Activated CD4-positive, CD25-positive, alpha-beta regulatory T cell treated with anti-CD3 and anti-CD28 coated beads, Interleukin-2, amount 50 U/mL, for 72 hours (primary cell): ENCODE measurements at regions not wholly inside any gene's neighbourhood (a gene's known extent, or its start where the extent isn't known, plus 50 kb on each side); places are given as distances from the start of the nearest gene placed in this dataset.

ENCODE experiments used
- DNase-seq: peaks from one replicate; pipeline ENCODE4 v3.0.0; 2021

DNA sequence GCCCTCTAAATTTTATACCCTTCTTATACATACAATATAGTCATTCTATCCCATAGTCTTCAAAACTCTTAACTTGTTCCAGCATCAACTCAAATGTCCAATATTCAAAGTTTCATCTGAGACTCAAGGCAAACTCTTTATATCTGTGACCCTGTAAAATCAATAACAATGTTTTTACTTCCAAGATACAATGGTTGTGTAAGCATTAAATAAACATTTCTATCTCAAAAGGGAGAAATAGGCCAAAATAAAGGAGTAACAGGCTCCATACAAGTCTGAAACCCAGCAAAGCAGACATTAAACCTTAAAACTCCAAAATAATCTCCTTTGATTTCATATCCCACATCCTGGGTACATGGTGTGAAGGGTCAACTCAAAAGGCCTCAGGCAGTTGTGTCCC is 1299.1 kb downstream of the MRPL39 start:
- no peak for DNase-seq

DNA sequence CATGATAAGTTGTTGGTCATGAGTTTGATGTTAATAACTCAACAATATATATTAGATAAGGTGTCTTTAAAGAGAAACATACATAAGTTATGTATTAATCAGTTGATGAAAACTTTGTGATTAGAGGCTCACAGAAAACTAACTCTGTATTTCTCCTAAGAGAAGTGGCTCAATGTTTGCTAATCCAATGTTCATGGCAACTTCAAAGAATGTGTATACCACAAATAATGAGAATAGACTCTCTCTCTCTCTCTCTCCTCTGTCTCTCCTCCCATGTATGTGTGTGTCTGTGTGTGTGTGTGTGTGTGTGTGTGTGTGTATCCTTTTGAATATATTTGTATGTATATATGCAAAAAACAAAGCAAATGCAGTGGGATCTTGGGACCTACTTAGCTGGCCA is 1304.9 kb downstream of the MRPL39 start:
- DNase-seq: no peak

DNA sequence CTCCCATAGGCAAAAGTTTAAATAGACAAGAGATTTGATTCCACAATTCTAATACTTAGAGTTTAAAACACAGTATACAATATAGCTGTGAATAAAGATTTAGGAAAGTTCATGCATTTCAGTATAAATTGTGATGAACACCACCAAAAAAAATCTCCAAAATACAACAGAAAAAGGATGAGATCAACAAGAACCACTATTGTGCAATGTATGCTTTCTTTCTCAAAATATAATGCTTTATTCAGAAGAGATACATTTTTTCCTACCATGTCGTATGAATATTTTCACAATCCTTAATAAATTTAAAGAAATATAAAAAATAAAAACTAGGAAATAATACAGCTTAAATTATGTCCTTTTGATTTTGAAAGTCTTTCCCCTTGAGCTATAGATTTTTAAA is 1309.2 kb downstream of the MRPL39 start:
- DNase-seq: no peak

DNA sequence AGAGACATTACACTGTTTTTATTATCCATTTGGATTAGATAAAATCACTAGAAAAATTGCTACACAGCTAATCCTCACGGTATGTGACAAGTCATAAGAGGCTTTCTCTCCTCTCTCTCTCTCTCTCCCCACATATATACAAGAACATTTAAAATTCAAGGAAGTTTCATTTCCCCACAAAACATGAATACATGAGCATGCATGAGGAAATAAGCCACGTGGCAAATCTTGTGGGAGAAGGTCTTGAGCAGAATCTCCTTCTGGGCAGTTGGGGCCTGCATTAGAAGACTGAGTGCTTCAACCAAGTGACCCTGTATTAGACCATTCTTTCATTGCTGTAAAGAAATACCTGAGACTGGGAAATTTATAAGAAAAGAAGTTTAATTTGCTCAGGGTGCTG is 1313.1 kb downstream of the MRPL39 start:
- no peak for DNase-seq

DNA sequence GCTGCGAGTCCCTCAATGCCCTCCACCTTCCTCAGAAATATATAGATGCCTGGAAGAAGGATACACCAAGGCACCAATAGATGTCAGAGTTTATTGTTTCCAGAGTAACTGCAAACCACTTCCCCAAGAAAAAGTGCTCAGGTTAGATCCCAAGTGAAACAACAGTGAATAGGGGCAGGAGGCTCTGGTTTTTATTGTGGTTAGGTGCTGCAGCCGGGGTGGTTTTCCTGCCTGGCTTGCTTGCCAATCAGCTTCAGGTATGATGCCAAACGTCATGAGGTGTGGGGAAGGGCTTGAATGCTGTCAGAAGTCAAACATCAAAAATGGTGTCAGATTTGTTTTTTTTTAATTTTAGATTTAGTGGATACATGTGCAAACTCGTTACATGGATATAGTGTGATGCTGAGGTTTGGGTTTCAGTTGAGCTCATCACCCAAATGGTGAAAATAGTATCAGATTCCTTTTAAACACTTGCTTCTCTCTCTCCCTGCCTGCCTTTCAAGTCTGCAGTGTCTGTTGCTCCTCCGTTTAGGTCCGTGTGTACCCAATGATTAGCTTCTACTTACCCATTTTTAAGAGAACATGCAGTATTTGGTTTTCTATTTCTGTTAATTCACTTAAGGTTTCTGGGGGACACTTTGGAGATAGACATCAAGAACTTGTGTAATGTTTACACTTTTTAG is 1317.0 kb downstream of the MRPL39 start:
- DNase-seq: no peak

DNA sequence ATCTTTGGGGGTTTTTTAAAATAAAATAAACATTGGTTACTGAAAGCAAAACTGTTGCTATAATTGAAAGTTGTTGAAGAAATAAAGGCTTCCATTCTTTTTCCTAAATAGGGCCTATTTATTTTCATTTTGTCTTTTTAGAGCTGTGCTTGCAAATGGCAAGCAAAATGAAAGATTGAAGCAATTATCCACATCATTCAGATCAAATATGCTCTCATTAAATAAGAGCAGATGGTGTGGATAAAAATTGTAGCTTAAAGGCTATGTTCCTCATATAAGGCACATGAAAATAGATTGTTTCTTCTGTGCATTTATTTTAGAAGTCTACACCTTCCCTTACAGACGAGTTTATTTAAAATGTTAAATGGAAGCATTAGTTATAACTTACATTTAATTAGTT is 1317.7 kb downstream of the MRPL39 start:
- no peak for DNase-seq

DNA sequence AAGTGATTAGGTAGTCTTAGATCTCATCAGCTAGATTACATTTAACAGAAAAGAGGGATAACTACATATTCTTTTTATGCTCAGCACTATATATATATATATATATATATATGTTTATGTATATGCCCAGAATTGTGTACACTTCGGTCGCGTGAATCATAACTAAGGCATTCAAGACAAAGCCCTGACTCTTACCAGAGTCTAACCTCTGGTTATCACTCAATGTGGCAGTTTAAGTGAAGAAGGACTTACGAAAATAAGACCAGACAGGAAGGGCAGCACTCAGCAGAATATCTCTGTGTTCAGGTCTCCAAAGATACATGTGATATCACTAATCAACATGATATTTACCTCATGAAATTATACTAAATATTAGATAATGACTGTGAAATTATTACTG is 1326.7 kb downstream of the MRPL39 start:
- DNase-seq: no peak

DNA sequence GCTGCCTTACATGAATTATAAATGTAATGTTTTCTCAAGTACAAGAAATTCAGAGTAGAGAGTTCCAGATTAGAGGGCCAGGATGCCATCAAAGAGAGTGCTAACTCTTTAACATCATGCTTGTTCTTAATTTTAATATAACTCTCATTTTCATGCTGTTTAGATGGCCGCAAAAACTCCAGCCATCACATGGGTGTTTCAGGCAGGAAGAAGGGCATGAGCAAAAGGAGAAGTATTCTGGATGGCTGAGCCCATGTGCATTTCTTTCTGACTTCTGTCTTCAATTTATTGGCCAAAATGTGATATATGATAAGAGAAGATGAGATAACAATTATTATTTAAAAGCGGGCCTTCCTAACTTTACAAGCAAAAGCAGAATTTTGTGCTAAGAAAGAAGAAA is 1328.6 kb downstream of the MRPL39 start:
- DNase-seq: no peak

DNA sequence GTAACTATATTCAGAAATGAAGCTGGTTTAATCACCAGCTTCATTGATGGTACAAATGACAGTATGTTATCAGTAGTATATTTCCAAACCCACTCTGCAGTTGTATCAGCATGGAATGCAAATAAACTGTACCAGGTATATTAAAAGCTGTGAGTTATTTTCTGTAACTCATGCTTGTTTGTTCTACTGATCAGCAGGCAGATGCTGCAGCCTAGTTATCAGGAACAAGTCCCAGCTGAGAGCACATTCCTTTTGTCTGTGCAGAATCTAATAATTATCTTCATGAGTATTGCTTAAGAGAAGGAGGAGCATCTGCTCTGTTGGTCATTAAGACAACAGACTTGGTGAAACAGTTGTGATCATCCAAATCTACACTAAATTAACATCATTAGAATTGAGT is 1331.1 kb downstream of the MRPL39 start:
- DNase-seq: no peak

DNA sequence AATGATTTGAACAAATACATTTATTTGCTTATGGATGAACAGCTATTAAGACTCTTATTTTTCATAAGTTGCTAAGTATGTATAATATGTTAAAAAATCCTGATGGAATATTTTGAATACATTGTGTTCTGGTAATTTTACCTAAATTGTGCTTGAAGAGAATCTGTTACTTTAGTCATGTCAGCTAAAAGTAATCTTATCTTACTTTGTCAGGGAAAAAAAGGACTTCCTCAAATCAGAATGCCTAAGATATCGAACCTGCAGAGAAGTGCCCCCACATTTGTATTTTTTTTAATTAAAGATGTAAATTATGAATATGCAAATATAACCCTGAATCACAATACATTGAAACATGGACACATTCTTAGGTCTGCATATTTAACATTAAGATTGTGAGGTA is 1331.7 kb downstream of the MRPL39 start:
- DNase-seq: no peak

DNA sequence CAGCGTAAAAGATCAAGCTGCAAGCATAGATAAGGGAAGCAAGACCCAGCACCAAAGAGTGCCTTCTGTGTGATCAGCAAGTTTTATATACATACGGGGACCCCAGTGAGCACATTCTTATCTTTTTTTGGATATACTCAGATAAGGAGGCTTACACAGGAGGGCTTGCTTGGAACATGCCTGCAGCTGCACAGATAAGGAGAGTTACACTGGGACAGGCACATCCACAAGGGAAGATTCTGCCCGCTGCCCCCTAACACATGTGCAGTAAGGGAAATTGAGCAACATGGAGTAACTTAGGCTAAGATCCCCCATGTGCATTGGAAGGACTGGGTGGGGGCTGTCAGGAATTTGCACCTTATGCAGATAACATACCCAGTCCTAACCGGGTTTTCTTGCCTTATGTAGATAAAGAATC is 1334.8 kb downstream of the MRPL39 start:
- no peak for DNase-seq

DNA sequence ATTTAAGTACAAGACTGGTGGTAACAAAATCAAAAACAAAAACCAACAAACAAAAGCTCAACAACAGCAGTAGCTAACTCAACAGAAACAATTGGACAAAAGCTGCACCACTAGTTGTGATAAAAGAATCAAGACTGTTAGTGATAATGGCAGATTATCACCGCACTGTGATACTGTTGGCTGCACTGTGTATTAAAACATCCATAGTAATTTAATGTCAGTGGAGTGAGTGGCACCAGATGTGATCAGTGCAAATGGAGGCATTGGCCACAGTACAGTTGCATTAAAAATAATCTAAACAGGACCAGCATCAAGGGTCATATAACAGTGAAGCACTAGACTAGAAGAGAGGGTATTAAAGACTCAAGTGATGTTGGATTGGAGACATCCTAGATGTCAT is 1341.3 kb downstream of the MRPL39 start:
- no peak for DNase-seq

DNA sequence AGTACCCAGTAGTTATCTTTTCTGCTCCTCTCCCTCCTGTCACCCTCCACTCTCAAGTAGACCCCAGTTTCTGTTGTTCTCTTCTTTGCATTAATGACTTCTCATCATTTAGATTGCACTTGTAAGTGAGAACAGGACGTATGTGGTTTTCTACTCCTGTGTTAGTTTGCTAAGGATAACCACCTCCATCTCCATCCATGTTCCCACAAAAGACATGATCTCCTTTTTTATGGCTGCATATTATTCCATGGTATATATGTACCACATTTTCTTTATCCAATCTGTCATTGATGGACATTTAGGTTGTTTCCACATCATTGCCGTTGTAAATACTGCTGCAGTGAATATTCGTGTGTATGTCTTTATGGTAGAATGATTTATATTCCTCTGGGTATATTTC is 1346.5 kb downstream of the MRPL39 start:
- DNase-seq: no peak

DNA sequence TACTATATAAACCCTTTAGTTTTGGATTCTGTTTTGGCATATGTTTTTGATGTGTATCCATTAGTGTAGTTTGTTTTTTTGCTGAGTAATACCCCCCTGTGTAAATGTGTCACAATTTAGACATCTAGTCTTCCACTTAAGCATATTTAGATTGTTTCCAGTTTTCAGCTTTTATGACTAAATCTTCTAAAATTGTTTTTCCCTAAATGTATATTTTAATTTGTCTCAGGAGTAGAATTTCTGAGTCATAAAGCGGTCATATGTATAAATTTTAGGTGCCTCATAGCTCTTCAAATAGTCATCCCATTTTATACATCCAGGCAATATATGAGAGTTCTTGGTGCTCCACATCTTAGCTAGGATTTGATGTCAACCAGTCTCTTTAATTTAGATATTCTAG is 1348.0 kb downstream of the MRPL39 start:
- no peak for DNase-seq

DNA sequence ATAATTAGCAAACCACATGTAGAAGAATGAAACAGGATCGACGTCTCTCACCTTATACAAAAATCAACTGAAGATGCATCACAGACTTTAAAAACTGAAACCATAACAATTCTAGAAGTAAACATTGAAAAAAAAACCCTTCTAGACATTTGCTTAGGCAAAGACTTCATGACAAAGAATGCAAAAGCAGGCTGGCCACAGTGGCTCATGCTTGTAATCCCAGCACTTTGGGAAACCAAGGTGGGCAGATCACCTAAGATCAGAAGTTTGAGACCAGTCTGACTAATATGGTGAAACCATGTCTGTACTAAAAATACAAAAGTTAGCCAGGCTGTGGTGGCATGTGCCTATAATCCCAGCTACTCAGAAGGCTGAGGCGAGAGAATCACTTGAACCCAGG is 1351.7 kb downstream of the MRPL39 start:
- no peak for DNase-seq

DNA sequence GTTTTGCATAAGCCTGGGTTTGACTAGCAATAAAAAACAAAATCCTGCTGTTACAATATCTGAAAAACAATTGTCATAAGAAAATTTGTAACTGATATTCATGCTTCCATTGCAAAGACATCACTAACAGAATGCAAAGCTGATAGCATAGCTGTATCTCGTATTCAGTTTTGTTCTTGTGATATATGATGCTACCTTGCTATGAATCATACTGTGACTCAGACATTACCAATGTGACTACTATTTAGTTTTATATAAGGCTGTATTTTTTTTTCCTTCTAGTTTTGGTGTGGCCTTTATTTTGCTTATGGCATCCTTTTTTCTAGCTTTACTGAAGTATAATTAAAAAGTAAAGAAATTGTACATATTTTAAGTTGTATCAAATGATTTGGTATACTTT is 1381.8 kb downstream of the MRPL39 start:
- no peak for DNase-seq

DNA sequence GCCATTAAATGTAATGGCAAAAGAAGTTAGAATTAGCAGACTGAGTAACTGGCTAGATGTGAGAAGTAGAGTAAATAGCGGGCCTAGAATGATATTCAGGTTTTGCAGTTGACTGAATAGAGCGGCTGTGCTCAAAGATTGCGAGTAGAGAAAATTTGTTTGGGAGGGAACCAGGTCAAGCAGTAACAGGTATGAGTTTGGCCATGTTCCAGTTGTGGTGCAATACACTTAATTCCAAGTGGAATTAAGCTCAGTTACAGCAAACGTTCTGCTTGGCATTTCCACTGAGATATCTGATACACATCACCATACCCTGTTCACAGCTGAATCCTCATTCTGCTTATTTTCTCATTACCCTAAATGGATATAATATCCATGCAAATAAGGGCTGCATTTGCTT is 1382.9 kb downstream of the MRPL39 start:
- DNase-seq: no peak

DNA sequence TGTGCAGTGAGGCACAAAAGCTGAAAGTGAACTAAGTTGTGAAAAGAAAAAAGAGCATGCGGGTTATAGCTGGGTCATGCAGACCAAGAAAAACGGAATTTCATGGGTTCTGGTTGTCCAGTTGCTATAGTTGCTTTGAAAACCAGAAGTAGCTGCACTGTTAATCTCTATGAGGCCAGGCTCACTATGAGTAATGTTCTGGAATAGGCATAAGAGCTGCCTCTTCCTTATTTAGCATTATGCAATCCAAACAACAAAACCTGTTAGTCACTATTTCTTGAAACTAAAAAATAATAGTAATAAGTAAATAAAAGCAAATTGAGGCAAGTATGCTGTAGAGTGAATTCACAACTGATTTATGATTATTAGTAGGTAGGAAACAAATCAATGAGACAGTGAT is 1383.7 kb downstream of the MRPL39 start:
- no peak for DNase-seq

DNA sequence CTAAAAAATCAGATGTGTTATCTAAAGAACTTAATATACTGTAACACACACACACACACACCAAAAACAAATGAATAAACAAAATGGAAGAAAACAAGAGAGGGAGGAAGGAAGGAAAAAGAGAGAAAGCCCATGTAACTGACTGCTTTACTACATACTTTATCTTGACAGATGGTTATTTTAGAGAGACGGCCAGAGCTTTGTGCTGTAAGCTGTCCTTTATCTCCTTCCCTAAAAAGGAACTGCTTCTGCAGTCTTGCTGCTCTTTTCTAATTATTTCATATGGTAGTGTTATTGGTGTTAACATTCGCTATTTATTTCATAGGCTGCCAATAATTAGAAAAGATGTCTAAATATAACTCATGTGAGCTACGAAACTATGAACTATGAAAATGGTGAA is 1384.6 kb downstream of the MRPL39 start:
- DNase-seq: no peak

DNA sequence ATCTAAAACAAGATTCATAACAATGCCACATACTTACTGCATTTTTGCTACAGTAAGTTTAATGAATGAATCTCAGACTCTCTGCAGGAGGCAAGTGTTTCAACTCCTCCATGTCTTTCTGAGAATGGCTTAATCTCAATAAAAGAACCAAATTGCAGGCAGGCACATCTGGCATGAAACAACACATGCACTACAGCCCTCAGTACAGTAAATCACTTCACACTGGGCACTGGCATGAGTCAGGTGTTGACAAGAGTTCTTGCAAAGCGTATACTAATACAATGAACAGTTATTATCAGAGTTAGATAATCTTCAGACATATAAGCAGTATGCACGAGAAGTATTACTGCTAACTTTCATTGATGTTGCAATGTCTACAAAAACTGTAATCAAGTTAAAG is 1386.8 kb downstream of the MRPL39 start:
- DNase-seq: no peak

DNA sequence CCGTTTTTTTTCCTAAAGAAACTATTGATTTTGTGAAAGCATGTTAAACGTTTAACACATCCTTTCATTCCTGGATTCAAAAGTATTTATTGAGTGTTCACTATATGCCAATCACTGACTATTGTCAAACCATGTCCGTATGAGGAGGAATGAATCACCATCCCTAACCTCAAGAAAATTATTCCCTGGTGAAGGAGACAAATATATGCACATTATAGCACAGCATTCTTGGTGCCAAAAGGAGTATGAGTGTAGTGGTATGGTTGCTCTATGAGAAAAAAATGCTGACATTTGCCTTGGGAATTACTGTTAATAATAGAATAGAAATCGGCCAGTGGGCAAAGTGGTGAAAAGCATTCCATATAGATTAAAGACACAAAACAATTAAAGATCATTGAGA is 1390.1 kb downstream of the MRPL39 start:
- DNase-seq: no peak

DNA sequence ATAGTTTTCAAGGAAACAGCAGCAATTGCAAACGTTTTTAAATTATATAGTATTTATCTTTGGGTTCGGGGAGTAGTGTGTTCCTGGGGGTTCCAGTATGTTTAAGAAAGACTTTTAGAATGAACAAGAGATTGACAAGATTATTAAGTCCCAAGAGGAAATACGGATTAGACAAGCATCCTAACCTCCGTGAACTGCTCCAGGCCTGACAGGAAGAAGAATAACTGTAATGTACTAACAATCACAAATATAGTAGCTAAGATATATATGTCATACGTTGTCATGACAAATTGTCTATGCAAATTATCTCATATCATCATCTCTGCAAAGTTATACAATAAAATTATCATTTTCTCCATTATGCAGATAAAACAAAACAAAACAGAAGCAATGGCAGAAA is 1397.2 kb downstream of the MRPL39 start:
- DNase-seq: no peak

DNA sequence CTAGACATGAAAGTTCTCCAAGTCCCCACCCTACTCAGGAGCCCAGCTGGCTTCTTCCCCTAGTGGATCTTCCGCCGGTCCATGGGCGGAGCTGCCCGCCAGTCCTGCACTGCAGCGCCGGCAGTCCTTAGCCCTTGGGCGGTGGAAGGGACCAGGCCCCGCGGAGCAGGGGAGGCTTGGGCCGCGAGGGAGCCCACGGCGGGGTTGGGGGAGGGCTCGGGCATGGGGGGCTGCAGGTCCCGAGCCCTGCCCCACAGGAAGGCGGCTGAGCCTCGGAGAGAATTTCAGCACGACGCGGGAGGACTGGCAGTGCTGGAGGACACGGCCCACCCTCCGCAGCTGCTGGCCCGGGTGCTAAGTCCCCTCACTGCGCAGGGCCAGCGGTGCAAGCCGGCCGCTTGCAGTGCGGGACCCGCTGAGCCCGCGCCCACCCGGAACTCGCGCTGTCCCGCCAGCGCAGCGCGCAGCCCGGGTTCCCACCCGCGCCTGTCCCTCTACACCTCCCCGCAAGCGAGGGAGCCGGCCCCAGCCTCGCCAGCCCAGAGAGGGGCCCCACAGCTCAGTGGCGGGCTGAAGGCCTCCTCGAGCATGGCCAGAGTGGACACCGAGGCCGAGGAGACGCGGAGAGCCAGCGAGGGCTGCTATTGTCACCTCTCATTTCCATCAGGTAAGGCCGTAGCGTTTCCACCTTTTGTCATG is 1398.6 kb downstream of the MRPL39 start:
- DNase-seq: no peak

DNA sequence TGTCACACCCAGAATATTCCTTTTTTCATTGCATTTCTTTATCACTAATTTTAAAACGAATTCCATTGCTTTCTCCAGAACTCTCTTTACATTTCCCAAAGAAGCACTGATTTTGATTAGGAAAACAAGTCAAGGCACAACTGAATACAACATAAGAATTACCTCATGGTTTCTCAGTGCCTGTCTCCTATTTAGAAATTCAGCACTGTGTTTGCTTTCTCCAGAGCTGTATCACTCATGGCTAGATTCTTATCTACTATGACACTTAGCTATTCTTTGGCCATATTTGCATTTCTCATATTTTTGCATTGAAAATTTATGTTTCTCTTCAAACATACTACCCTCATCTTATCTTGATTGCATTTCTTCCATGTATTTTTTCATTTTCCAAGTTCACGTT is 1402.0 kb downstream of the MRPL39 start:
- DNase-seq: no peak

DNA sequence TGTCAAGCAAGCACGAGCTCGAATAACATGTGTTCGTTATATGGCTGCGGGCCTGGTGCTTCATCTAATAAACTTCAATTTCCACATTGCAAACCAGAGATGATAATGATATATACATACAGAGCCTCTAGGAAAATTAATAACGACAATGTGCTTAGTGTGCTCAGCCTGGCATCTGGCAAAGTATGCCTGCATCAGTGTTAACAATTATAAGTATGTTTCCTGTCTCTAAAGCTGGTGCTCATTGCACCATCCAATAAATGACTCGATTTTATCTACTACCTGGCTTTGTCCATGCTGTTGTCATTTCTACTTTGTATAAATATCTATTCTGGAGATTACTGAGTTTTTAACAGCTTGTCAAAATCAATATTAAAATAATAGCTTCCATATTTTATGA is 1402.6 kb downstream of the MRPL39 start:
- DNase-seq: no peak
